ENCODE measurements at regions not wholly inside any gene's neighbourhood (a gene's known extent, or its start where the extent isn't known, plus 50 kb on each side); places are given as distances from the start of the nearest gene placed in this dataset.

GRCh38 chr2:419687-420317, 131.9 kb upstream of the ALKAL2 start:
- TF ChIP-seq POLR2A (IDR thresholded peaks at IDR 0.05) (no peak), CTCF (IDR thresholded peaks at IDR 0.05) (no peak)
